ENCODE measurements at regions not wholly inside any gene's neighbourhood (a gene's known extent, or its start where the extent isn't known, plus 50 kb on each side); places are given as distances from the start of the nearest gene placed in this dataset.

DNA sequence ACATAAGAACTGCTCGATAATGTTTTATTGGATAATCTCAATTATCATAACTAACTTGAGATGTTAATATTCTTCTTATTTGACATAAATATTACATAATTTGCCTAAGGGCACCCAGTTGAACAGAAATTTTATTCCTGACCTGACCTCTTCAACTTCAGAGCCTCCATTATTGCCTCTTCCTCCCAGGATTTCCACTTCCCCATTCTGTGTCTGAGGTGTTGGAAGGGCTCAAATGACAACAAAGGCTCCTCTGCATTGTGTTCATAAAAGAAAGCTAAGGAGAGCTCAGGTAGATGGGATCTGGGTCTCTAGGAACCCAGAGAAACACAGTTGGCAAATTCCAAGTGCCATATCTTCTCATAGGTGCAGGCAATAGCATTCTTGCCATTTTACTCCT lies 61.2 kb upstream of the ARHGAP20 start:
- no peak for DNase-seq (ENCODE audit: low read depth, low spot score)
- H3K27ac ChIP-seq = no peak overlapping the region

DNA sequence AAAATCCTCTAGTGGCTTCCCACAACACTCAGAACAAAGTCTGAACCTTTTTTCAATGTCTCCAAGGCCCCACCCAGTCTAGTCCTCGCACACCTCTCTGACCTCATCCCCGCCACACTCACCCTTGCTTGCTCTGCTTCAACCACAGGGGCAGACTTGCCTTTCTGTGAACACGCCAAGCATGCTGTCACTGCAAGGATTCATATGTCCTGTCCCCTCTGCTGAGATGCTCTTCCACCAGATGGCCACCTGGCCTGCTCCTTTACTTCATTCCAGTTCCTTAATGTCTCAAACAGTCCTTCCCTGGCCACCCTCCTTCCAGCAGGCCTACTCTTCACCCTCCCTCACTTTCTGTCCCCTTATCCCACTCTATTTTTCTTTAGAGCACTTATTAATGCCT lies 60.6 kb upstream of the ARHGAP20 start:
- DNase-seq (ENCODE audit: low read depth, low spot score) = no peak

DNA sequence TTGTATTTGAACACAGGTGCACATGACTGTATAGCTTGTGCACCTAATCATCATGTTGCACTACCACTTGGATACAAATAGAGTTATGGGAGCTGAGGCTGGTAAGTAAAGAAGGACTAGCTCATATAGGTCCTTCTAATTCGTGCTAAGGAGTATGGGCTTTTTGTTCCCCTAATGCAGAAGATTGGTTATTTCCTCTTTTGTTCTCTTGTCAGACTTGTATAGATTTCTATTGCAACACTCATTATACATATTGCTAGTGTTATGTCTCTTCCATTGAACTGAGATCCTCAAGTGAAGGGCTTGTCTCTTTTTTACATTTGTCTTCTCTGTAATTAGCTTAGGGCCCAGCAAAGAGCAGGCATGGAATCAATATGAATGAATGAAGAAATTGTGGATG lies 54.1 kb upstream of the ARHGAP20 start:
- H3K27ac ChIP-seq = no peak overlapping the region
- DNase-seq (ENCODE audit: low read depth, low spot score) = no peak

More for the DNA sequence above, 60.6 kb upstream of the ARHGAP20 start:
- no peak overlapping the region for H3K27ac ChIP-seq

DNA sequence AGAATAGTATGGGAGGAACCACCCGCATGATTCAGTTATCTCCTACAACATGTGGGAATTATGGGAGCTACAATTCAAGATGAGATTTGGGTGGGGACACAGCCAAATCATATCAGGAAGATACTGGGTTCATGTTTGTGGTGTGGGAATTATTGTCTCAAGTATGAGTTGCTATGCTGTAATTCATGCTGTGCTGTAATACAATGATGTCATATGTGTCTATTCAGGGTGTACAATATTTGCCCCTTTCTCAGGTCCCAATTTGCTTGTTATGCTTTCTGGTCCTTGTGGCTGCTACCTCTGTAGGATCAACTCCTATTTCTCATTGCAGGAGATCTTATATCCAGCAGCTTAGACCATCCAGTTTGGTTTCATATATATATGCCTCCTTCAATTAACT lies 52.2 kb upstream of the ARHGAP20 start:
- no peak for DNase-seq (ENCODE audit: low read depth, low spot score)
- H3K27ac ChIP-seq = no peak overlapping the region

DNA sequence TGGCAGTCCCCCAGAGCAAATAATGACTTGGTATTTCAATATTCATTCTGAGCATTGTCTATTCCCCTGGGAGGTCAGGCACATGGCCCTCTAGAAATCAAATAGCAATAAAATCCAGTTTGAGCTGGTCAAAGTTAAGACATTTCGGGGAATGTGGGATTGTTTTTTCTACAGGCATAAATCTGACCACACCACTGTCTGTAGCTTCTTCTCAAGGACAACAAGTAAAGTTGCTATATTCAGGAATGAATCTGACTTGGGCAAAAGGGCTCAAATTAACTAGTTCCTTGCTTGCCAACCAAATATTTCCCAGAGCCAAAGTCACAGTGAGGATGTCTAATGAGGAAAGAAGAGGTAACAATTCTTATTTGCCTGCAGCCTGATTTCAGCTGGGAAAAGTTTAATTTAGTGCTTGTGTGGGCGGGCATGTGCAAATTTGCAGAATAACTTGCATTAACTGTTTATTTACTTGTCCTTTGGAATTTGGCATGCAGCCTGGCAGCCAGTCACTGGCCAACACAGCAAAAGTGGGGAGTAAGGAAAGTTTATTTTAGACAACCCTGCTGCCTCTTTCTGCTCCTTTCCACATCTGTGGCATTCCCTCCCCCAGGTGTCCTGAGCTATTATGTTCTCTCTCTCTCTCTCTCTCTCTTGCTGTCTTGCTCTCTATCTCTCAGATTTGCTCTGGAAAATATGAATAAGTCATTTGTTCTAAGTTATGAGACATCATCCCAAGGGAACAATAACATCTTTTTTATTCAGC lies 51.2 kb upstream of the ARHGAP20 start:
- H3K27ac ChIP-seq = no peak overlapping the region
- DNase-seq (ENCODE audit: low read depth, low spot score) = no peak

DNA sequence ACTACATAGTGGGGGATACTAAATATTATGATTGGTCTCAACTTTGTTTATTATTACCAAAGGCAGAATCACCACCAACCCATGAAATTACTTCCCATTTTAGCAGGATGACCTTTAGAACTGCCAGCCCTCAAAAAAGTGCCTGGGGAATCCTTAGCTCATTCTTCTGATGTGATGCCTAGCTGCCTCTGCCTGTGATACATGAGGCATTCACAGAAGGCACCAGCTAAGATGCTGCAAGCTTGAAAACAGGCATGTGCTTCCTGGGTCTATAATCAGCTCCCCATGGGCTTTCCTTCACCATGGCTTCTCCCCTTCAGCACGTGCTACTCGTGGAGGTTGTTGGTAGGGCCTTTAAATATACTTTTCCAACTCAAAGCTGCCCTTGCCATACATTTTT lies 50.4 kb upstream of the ARHGAP20 start:
- H3K27ac ChIP-seq = no peak overlapping the region
- DNase-seq (ENCODE audit: low read depth, low spot score) = no peak

All from epithelial cell of prostate (primary cell).